ENCODE measurements at regions not wholly inside any gene's neighbourhood (a gene's known extent, or its start where the extent isn't known, plus 50 kb on each side); places are given as distances from the start of the nearest gene placed in this dataset.

DNA sequence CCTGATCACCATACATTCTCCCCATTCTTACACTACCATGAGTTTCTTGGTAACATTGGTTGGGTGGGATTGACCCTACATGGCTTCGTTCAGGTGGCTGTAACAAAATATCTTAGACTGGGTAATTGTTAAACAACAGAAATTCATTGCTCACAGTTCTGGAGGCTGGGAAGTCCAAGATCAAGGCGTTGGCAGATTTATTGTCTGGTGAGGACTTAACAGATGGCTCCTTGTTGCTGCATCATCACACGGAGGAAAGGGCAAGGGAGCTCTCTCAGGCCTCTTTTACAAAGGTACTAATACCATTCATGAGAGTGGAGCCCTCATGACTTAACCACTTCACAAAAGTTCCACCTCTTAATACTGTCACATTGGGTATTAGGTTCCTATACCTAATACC, 116.7 kb upstream of the EGLN3 start:
- Histone ChIP-seq H3K9ac (ENCODE audit: low read length in 5 of 5) (no peak overlapping the region), H3K9me3 (ENCODE audit: control insufficient read depth in 5 of 5, low read length in 5 of 5) (no peaks in the 10 kb centered on the region), H3K27me3 (ENCODE audit: control insufficient read depth in 5 of 5, insufficient read depth in 4 of 5, low read length in 5 of 5) (no peaks in the 10 kb centered on the region), H3K36me3 (ENCODE audit: control insufficient read depth in 5 of 5, insufficient read depth in 5 of 5, low read length in 5 of 5) (no peaks in the 10 kb centered on the region), H3K4me1 (ENCODE audit: control insufficient read depth in 5 of 5, insufficient read depth in 5 of 5, low read length in 5 of 5) (peaks cover 0 to 10% (median 9%) of the 10 kb centered on the region in 5 donors), H3K27ac (ENCODE audit: low read depth, low read length) (no peak overlapping the region), H3K4me3 (ENCODE audit: low read depth in 1 of 5, low read length in 5 of 5) (no peak overlapping the region)

- Histone ChIP-seq H3K9ac (ENCODE audit: low read length in 5 of 5) (no peak overlapping the region), H3K27ac (ENCODE audit: low read depth, low read length) (no peak overlapping the region), H3K4me3 (ENCODE audit: low read depth in 1 of 5, low read length in 5 of 5) (no peak overlapping the region), H3K4me1 (ENCODE audit: control insufficient read depth in 5 of 5, insufficient read depth in 5 of 5, low read length in 5 of 5) (peaks cover 0 to 10% (median 9%) of the 10 kb centered on the region in 5 donors), H3K36me3 (ENCODE audit: control insufficient read depth in 5 of 5, insufficient read depth in 5 of 5, low read length in 5 of 5) (no peaks in the 10 kb centered on the region), H3K9me3 (ENCODE audit: control insufficient read depth in 5 of 5, low read length in 5 of 5) (no peaks in the 10 kb centered on the region), H3K27me3 (ENCODE audit: control insufficient read depth in 5 of 5, insufficient read depth in 4 of 5, low read length in 5 of 5) (no peaks in the 10 kb centered on the region)
Measured at GRCh38 chr14:34065690-34066391, 115.0 kb upstream of the EGLN3 start.

- no peak overlapping the region for H3K27ac ChIP-seq (ENCODE audit: low read depth, low read length)
Measured at GRCh38 chr14:34065236-34065635, 114.4 kb upstream of the EGLN3 start.

DNA sequence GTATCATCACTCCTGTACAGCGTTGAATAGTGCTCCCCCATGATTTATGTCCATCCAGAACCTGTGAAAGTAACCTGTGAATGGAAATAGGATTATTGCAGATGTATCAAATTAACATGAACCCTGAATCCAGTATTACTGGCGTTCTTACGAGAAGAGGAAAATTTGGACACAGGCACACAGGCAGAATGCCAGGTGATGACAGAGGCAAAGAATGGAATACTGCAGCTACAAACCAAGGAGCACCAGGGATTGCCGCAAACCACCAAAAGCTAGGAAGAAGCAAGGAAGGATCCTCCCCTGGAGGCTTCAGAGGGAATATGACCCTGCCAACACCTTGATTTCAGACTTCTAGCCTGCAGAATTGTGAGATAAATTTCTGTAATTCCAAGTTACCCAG, 113.5 kb upstream of the EGLN3 start:
- Histone ChIP-seq H3K4me3 (ENCODE audit: low read depth in 1 of 5, low read length in 5 of 5) (no peak overlapping the region), H3K4me1 (ENCODE audit: control insufficient read depth in 5 of 5, insufficient read depth in 5 of 5, low read length in 5 of 5) (peaks cover 0 to 24% (median 21%) of the 10 kb centered on the region in 5 donors), H3K27ac (ENCODE audit: low read depth, low read length) (no peak overlapping the region), H3K27me3 (ENCODE audit: control insufficient read depth in 5 of 5, insufficient read depth in 4 of 5, low read length in 5 of 5) (no peaks in the 10 kb centered on the region), H3K9ac (ENCODE audit: low read length in 5 of 5) (no peak overlapping the region), H3K36me3 (ENCODE audit: control insufficient read depth in 5 of 5, insufficient read depth in 5 of 5, low read length in 5 of 5) (no peaks in the 10 kb centered on the region), H3K9me3 (ENCODE audit: control insufficient read depth in 5 of 5, low read length in 5 of 5) (no peaks in the 10 kb centered on the region)

More at GRCh38 chr14:34065236-34065635, 114.4 kb upstream of the EGLN3 start:
- peaks cover 0 to 16% (median 14%) of the 10 kb centered on the region in 5 donors for H3K4me1 ChIP-seq (ENCODE audit: control insufficient read depth in 5 of 5, insufficient read depth in 5 of 5, low read length in 5 of 5)
- no peaks in the 10 kb centered on the region for H3K27me3 ChIP-seq (ENCODE audit: control insufficient read depth in 5 of 5, insufficient read depth in 4 of 5, low read length in 5 of 5)
- no peaks in the 10 kb centered on the region for H3K9me3 ChIP-seq (ENCODE audit: control insufficient read depth in 5 of 5, low read length in 5 of 5)
- H3K36me3 ChIP-seq (ENCODE audit: control insufficient read depth in 5 of 5, insufficient read depth in 5 of 5, low read length in 5 of 5), result no peaks in the 10 kb centered on the region
- H3K4me3 ChIP-seq (ENCODE audit: low read depth in 1 of 5, low read length in 5 of 5), result no peak overlapping the region
- no peak overlapping the region for H3K9ac ChIP-seq (ENCODE audit: low read length in 5 of 5)

DNA sequence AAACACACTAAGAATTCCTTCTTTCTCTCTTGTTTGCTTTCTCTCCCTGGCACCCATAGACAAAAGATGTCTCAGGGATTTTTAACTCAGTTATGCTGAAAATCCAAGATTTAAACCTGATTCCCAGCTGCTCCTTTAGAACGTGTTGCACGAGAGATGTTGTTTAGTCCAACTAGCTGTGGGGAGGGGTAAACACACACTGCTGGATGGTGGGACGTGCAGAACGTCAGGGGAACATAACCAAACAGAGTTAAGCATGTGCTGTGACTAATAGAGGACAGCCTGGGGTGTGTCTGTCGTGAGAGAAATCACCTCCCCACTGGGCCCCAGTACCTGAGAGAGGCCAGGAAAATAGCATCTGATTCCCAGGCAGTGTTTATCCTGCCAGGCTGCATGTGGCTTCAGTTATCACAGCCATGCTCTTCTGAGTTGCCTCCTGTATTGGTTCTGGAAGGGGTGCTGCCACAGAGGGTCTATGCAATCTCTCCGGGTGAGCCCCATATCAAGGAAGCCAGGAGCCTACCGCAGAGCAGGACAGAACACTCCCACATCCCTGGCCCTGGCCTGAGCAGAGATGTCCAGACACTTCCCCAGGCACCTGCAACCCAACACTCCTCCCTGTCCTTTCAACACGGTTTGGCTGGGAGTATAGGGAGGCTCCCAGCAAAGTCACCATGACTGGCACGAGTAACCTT, 112.7 kb upstream of the EGLN3 start:
- Histone ChIP-seq H3K27me3 (ENCODE audit: control insufficient read depth in 5 of 5, insufficient read depth in 4 of 5, low read length in 5 of 5) (no peaks in the 10 kb centered on the region), H3K9me3 (ENCODE audit: control insufficient read depth in 5 of 5, low read length in 5 of 5) (no peaks in the 10 kb centered on the region), H3K4me3 (ENCODE audit: low read depth in 1 of 5, low read length in 5 of 5) (no peak overlapping the region), H3K27ac (ENCODE audit: low read depth, low read length) (no peak overlapping the region), H3K4me1 (ENCODE audit: control insufficient read depth in 5 of 5, insufficient read depth in 5 of 5, low read length in 5 of 5) (peaks cover 0 to 25% (median 23%) of the 10 kb centered on the region in 5 donors), H3K9ac (ENCODE audit: low read length in 5 of 5) (no peak overlapping the region), H3K36me3 (ENCODE audit: control insufficient read depth in 5 of 5, insufficient read depth in 5 of 5, low read length in 5 of 5) (no peaks in the 10 kb centered on the region)

DNA sequence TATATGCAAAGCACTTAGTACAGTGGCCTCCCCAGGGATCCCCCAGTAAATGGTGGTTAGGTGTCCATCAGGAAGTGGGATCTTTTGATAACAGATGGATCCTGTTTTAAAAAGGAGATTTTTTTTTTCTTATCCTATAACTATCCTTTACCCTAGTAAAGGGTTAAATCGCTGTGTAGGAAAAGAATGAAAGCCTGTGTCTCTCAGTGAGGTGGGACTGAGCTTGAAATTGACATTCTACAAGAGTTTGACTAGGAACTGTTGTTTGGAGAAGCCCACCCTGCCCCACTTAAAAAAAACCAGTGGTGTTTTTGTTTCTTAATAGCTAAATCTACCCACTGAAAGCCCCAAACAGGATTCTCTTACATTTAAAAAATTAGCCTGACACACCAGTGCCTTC, 112.2 kb upstream of the EGLN3 start:
- H3K4me3 ChIP-seq (ENCODE audit: low read depth in 1 of 5, low read length in 5 of 5), result no peak overlapping the region
- H3K9ac ChIP-seq (ENCODE audit: low read length in 5 of 5), result no peak overlapping the region
- no peaks in the 10 kb centered on the region for H3K36me3 ChIP-seq (ENCODE audit: control insufficient read depth in 5 of 5, insufficient read depth in 5 of 5, low read length in 5 of 5)
- no peaks in the 10 kb centered on the region for H3K27me3 ChIP-seq (ENCODE audit: control insufficient read depth in 5 of 5, insufficient read depth in 4 of 5, low read length in 5 of 5)
- no peaks in the 10 kb centered on the region for H3K9me3 ChIP-seq (ENCODE audit: control insufficient read depth in 5 of 5, low read length in 5 of 5)
- no peak overlapping the region for H3K27ac ChIP-seq (ENCODE audit: low read depth, low read length)
- H3K4me1 ChIP-seq (ENCODE audit: control insufficient read depth in 5 of 5, insufficient read depth in 5 of 5, low read length in 5 of 5), result peaks cover 0 to 25% (median 23%) of the 10 kb centered on the region in 5 donors

DNA sequence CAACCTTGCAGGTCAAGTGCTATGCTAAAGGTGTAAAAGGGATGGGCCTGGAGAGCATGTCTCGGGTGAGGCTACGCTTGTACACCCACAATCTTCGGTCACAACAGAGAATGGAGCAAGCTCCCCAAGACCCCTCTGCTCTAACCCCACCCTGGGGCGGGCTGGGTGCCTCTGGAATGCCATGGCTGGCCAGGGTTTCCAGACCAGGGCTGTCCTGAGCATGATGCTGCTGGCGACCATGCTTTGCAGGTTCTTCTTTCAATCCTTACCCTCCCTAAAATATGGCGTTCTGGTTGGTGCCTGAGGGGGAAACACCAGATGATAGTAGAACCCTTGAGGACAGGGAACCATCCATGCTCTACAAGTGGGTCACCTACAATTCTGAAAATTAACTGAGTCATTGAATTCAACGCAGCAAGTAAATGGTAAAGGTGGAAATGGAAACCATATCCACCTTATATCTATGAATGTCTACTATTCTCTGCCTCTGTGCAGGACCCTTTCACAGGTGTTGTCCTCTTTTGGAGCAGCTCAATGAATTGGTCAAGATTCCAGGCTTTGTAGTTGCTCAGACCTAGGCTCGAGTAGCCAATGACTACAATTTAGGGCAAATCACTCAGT, 111.6 kb upstream of the EGLN3 start:
- Histone ChIP-seq H3K27me3 (ENCODE audit: control insufficient read depth in 5 of 5, insufficient read depth in 4 of 5, low read length in 5 of 5) (no peaks in the 10 kb centered on the region), H3K27ac (ENCODE audit: low read depth, low read length) (no peak overlapping the region), H3K4me1 (ENCODE audit: control insufficient read depth in 5 of 5, insufficient read depth in 5 of 5, low read length in 5 of 5) (peaks cover 0 to 25% (median 23%) of the 10 kb centered on the region in 5 donors), H3K4me3 (ENCODE audit: low read depth in 1 of 5, low read length in 5 of 5) (no peak overlapping the region), H3K36me3 (ENCODE audit: control insufficient read depth in 5 of 5, insufficient read depth in 5 of 5, low read length in 5 of 5) (no peaks in the 10 kb centered on the region), H3K9me3 (ENCODE audit: control insufficient read depth in 5 of 5, low read length in 5 of 5) (no peaks in the 10 kb centered on the region), H3K9ac (ENCODE audit: low read length in 5 of 5) (no peak overlapping the region)

DNA sequence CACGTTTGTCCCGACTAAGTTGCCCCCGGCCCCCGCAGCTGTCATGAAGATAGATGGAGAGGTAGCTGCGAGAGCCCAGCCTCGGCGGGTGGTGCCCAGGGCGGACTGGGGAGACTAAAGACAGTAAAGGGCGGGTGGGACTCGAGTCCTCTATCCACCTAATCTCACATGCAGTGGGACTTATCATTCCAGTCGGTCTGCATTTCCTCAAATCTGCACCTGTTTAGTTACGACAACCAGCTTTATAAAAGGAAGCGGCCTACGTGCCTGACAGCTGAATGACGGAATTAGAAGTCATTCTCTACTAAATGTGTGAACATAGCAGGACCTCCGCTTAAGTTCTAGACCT, 109.8 kb upstream of the EGLN3 start:
- H3K9ac ChIP-seq (ENCODE audit: low read length in 5 of 5), result peak overlapping the region in 4 of 5 donors; percentile 24 to 70 (median 62)
- no peaks in the 10 kb centered on the region for H3K27me3 ChIP-seq (ENCODE audit: control insufficient read depth in 5 of 5, insufficient read depth in 4 of 5, low read length in 5 of 5)
- no peak overlapping the region for H3K27ac ChIP-seq (ENCODE audit: low read depth, low read length)
- peak overlapping the region; percentile 52 to 87 (median 70) for H3K4me3 ChIP-seq (ENCODE audit: low read depth in 1 of 5, low read length in 5 of 5)
- H3K4me1 ChIP-seq (ENCODE audit: control insufficient read depth in 5 of 5, insufficient read depth in 5 of 5, low read length in 5 of 5), result peaks cover 0 to 25% (median 23%) of the 10 kb centered on the region in 5 donors
- no peaks in the 10 kb centered on the region for H3K9me3 ChIP-seq (ENCODE audit: control insufficient read depth in 5 of 5, low read length in 5 of 5)
- H3K36me3 ChIP-seq (ENCODE audit: control insufficient read depth in 5 of 5, insufficient read depth in 5 of 5, low read length in 5 of 5), result no peaks in the 10 kb centered on the region

- H3K36me3 ChIP-seq (ENCODE audit: control insufficient read depth in 5 of 5, insufficient read depth in 5 of 5, low read length in 5 of 5), result no peaks in the 10 kb centered on the region
- H3K27ac ChIP-seq (ENCODE audit: low read depth, low read length), result no peak overlapping the region
- peaks cover 0 to 25% (median 23%) of the 10 kb centered on the region in 5 donors for H3K4me1 ChIP-seq (ENCODE audit: control insufficient read depth in 5 of 5, insufficient read depth in 5 of 5, low read length in 5 of 5)
Measured at GRCh38 chr14:34059925-34060650, 109.2 kb upstream of the EGLN3 start.

More at GRCh38 chr14:34059925-34060650, 109.2 kb upstream of the EGLN3 start:
- peak overlapping the region in 4 of 5 donors; percentile 24 to 77 (median 68) for H3K9ac ChIP-seq (ENCODE audit: low read length in 5 of 5)
- H3K9me3 ChIP-seq (ENCODE audit: control insufficient read depth in 5 of 5, low read length in 5 of 5), result no peaks in the 10 kb centered on the region
- no peaks in the 10 kb centered on the region for H3K27me3 ChIP-seq (ENCODE audit: control insufficient read depth in 5 of 5, insufficient read depth in 4 of 5, low read length in 5 of 5)
- H3K4me3 ChIP-seq (ENCODE audit: low read depth in 1 of 5, low read length in 5 of 5), result peak overlapping the region; percentile 52 to 87 (median 70)

All from subcutaneous abdominal adipose tissue (tissue), 5 donors.